Mesenchymal stem cell (in vitro differentiated cells and primary cell): ENCODE measurements at regions not wholly inside any gene's neighbourhood (a gene's known extent, or its start where the extent isn't known, plus 50 kb on each side); places are given as distances from the start of the nearest gene placed in this dataset.
"Not testable (repeated sequence)": the region's sequence is repeated elsewhere in the genome, so short reads cannot be mapped to it uniquely, and the experiment has no call there.

Source experiments
- DNase-seq: peaks from one replicate; pipeline ENCODE4 v3.0.0-alpha.2; 2013
- H2AFZ ChIP-seq: one replicate; pipeline ENCODE4 v1.6.1; 2013; ENCODE audit warnings: low read depth, mild to moderate bottlenecking, control low read depth, inconsistent platforms, low read length, moderate library complexity
- H2AK5ac ChIP-seq: 2 replicates; pipeline ENCODE4 v1.6.1; 2013; ENCODE audit warnings: low read length, moderate library complexity, mild to moderate bottlenecking, inconsistent platforms; ENCODE audit not compliant: severe bottlenecking
- H2BK120ac ChIP-seq: one replicate; pipeline ENCODE4 v1.6.1; 2013; ENCODE audit warnings: low read depth, mild to moderate bottlenecking, inconsistent platforms, low read length, moderate library complexity
- H2BK12ac ChIP-seq, 2 experiments: one replicate each; pipeline ENCODE4 v1.6.1; 2013; ENCODE audit warnings: inconsistent platforms in 2 of 2, low read length in 2 of 2, mild to moderate bottlenecking in 2 of 2, moderate library complexity in 2 of 2, control low read depth in 1 of 2
- H2BK15ac ChIP-seq: one replicate; pipeline ENCODE4 v1.6.1; 2013; ENCODE audit warnings: mild to moderate bottlenecking, low read depth, inconsistent platforms; ENCODE audit not compliant: poor library complexity, severe bottlenecking
- H2BK5ac ChIP-seq: 2 replicates; pipeline ENCODE4 v1.6.1; 2013; ENCODE audit warnings: low read depth, mild to moderate bottlenecking, low read length, control low read depth, inconsistent platforms; ENCODE audit not compliant: poor library complexity, severe bottlenecking
- H3K14ac ChIP-seq, 2 experiments: one replicate each; pipeline ENCODE4 v1.6.1; 2013; ENCODE audit warnings: inconsistent platforms in 2 of 2, low read length in 2 of 2, control low read depth in 1 of 2, mild to moderate bottlenecking in 1 of 2, moderate library complexity in 1 of 2
- H3K18ac ChIP-seq, 2 experiments: one replicate each; pipeline ENCODE4 v1.6.1; 2013; ENCODE audit warnings: inconsistent platforms in 2 of 2, low read length in 2 of 2, control low read depth in 1 of 2, low read depth in 1 of 2, mild to moderate bottlenecking in 1 of 2
- H3K23ac ChIP-seq, 2 experiments: one replicate each; pipeline ENCODE4 v1.6.1; 2013; ENCODE audit warnings: inconsistent platforms in 2 of 2, low read length in 2 of 2, mild to moderate bottlenecking in 2 of 2, moderate library complexity in 2 of 2, control low read depth in 1 of 2
- H3K27ac ChIP-seq: 2 replicates; pipeline ENCODE4 v1.5.1; 2013; ENCODE audit warnings: mild to moderate bottlenecking, moderate library complexity, low read length, control low read depth, inconsistent platforms; ENCODE audit not compliant: poor library complexity, severe bottlenecking
- H3K27me3 ChIP-seq, 2 experiments: 2 replicates each; pipeline versions ENCODE4 v1.6.1 to v1.7.0; 2013; ENCODE audit warnings: low read length in 2 of 2, mild to moderate bottlenecking in 2 of 2, moderate library complexity in 2 of 2, control low read depth in 1 of 2, inconsistent platforms in 1 of 2; ENCODE audit not compliant: control insufficient read depth in 1 of 2, insufficient read depth in 1 of 2
- H3K36me3 ChIP-seq, 2 experiments: 2 replicates each; pipeline versions ENCODE4 v1.6.1 to v1.7.0; 2013; ENCODE audit warnings: low read length in 2 of 2, control low read depth in 1 of 2, inconsistent platforms in 1 of 2, low read depth in 1 of 2, mild to moderate bottlenecking in 1 of 2; ENCODE audit not compliant: insufficient read depth in 2 of 2, control insufficient read depth in 1 of 2
- H3K4ac ChIP-seq, 2 experiments: one replicate each; pipeline ENCODE4 v1.6.1; 2013; ENCODE audit warnings: inconsistent platforms in 2 of 2, low read length in 2 of 2, mild to moderate bottlenecking in 2 of 2, moderate library complexity in 2 of 2, control low read depth in 1 of 2, low read depth in 1 of 2
- H3K4me1 ChIP-seq: 2 replicates; pipeline ENCODE4 v1.6.1; 2013; ENCODE audit warnings: low read depth, low read length, control low read depth; ENCODE audit not compliant: control insufficient read depth, insufficient read depth
- H3K4me2 ChIP-seq: 2 replicates; pipeline ENCODE4 v1.6.1; 2013; ENCODE audit warnings: low read length, mild to moderate bottlenecking, inconsistent platforms; ENCODE audit not compliant: poor library complexity, severe bottlenecking
- H3K4me3 ChIP-seq, 2 experiments: 2 replicates each; pipeline versions ENCODE4 v1.5.1 to v1.7.0; 2013; ENCODE audit warnings: low read length in 2 of 2, mild to moderate bottlenecking in 2 of 2, control low read depth in 1 of 2, low read depth in 1 of 2; ENCODE audit not compliant: insufficient read depth in 1 of 2
- H3K79me1 ChIP-seq: replicated peaks from 2 replicates; pipeline ENCODE4 v1.6.1; 2013; ENCODE audit warnings: mild to moderate bottlenecking, control low read depth, low read length, inconsistent platforms; ENCODE audit not compliant: poor library complexity, severe bottlenecking
- H3K9ac ChIP-seq: 2 replicates; pipeline ENCODE4 v1.7.0; 2013; ENCODE audit warnings: mild to moderate bottlenecking, low read length, moderate library complexity
- H3K9me3 ChIP-seq: 2 replicates; pipeline ENCODE4 v1.7.0; 2013; ENCODE audit warnings: mild to moderate bottlenecking, low read length; ENCODE audit not compliant: control insufficient read depth
- H4K8ac ChIP-seq: one replicate; pipeline ENCODE4 v1.6.1; 2013; ENCODE audit warnings: inconsistent platforms, mild to moderate bottlenecking, low read length, moderate library complexity
- H4K91ac ChIP-seq: one replicate; pipeline ENCODE4 v1.6.1; 2013; ENCODE audit warnings: mild to moderate bottlenecking, low read length, inconsistent platforms
- WGBS: methylation state at CpG from one replicate; pipeline ENCODE4 v1.1.7; 2013; ENCODE audit warnings: mixed read lengths; 5-methylcytosine and 5-hydroxymethylcytosine counted together

GRCh38 chr2:35114765-35115164 lies 1240.8 kb upstream of the CRIM1 start:
- no peak overlapping the region for H3K9ac ChIP-seq
- no peaks in the 10 kb centered on the region for H3K27me3 ChIP-seq

GRCh38 chr2:35112367-35112766 lies 1243.2 kb upstream of the CRIM1 start:
- H3K4ac ChIP-seq, DNase-seq, H2AK5ac ChIP-seq, H3K27ac ChIP-seq, H3K79me1 ChIP-seq, H4K8ac ChIP-seq, H3K4me2 ChIP-seq, H2BK5ac ChIP-seq, H2AFZ ChIP-seq, H3K27me3 ChIP-seq, H3K36me3 ChIP-seq, H3K4me1 ChIP-seq, H3K9me3 ChIP-seq, H2BK12ac ChIP-seq, H3K9ac ChIP-seq, H4K91ac ChIP-seq, H2BK120ac ChIP-seq, H3K14ac ChIP-seq, H3K4me3 ChIP-seq, H3K23ac ChIP-seq, H3K18ac ChIP-seq, H2BK15ac ChIP-seq: not testable (repeated sequence)
- 77% methylated on average over 4 of the region's 10 CpGs for WGBS

More at GRCh38 chr2:35114765-35115164, 1240.8 kb upstream of the CRIM1 start:
- no peak overlapping the region for H2BK5ac ChIP-seq
- H3K23ac ChIP-seq: no peak overlapping the region
- H2BK12ac ChIP-seq: no peak overlapping the region
- no peaks in the 10 kb centered on the region for H3K36me3 ChIP-seq
- H3K4me2 ChIP-seq: no peak overlapping the region
- H2AFZ ChIP-seq: no peak overlapping the region
- no peaks in the 10 kb centered on the region for H3K4me1 ChIP-seq
- no peak overlapping the region for H3K4ac ChIP-seq
- no peak overlapping the region for H3K27ac ChIP-seq
- no peak overlapping the region for H4K8ac ChIP-seq
- no peaks in the 10 kb centered on the region for H3K79me1 ChIP-seq
- DNase-seq: no peak
- H3K4me3 ChIP-seq: no peak overlapping the region
- no peak overlapping the region for H2BK15ac ChIP-seq
- H2AK5ac ChIP-seq: no peak overlapping the region
- 72% methylated on average over 1 of the region's 2 CpGs for WGBS
- H3K9me3 ChIP-seq: peaks cover 6% of the 10 kb centered on the region
- H3K14ac ChIP-seq: no peak overlapping the region
- H2BK120ac ChIP-seq: no peak overlapping the region
- H4K91ac ChIP-seq: no peak overlapping the region
- no peak overlapping the region for H3K18ac ChIP-seq

GRCh38 chr2:35104309-35104708 lies 1251.3 kb upstream of the CRIM1 start:
- H3K4me3 ChIP-seq: no peak overlapping the region
- H4K8ac ChIP-seq: no peak overlapping the region
- H3K9ac ChIP-seq: no peak overlapping the region
- H4K91ac ChIP-seq: no peak overlapping the region
- no peak overlapping the region for H2AFZ ChIP-seq
- no peak overlapping the region for H3K4me2 ChIP-seq
- no peaks in the 10 kb centered on the region for H3K27me3 ChIP-seq
- H2BK120ac ChIP-seq: no peak overlapping the region
- no peak for DNase-seq
- no CpG with 5 or more reads among the region's 1 CpG for whole genome bisulfite sequencing
- no peak overlapping the region for H2AK5ac ChIP-seq
- H3K4me1 ChIP-seq: no peaks in the 10 kb centered on the region
- H2BK5ac ChIP-seq: no peak overlapping the region
- H3K79me1 ChIP-seq: no peaks in the 10 kb centered on the region
- H2BK12ac ChIP-seq: no peak overlapping the region
- no peaks in the 10 kb centered on the region for H3K36me3 ChIP-seq
- no peak overlapping the region for H3K23ac ChIP-seq
- H3K27ac ChIP-seq: no peak overlapping the region
- no peak overlapping the region for H3K4ac ChIP-seq
- no peak overlapping the region for H2BK15ac ChIP-seq
- no peak overlapping the region for H3K14ac ChIP-seq
- no peak overlapping the region for H3K18ac ChIP-seq
- H3K9me3 ChIP-seq: peaks cover 4% of the 10 kb centered on the region

- Histone ChIP-seq H3K9me3 (peaks cover 4% of the 10 kb centered on the region), H3K14ac (no peak overlapping the region), H2BK15ac (no peak overlapping the region), H2BK120ac (no peak overlapping the region), H2BK12ac (no peak overlapping the region), H3K36me3 (no peaks in the 10 kb centered on the region), H3K4ac (no peak overlapping the region), H3K4me3 (no peak overlapping the region), H4K91ac (no peak overlapping the region), H4K8ac (no peak overlapping the region), H2BK5ac (no peak overlapping the region), H3K18ac (no peak overlapping the region), H2AFZ (no peak overlapping the region), H3K9ac (no peak overlapping the region), H3K79me1 (no peaks in the 10 kb centered on the region), H3K4me2 (no peak overlapping the region), H3K27ac (no peak overlapping the region), H2AK5ac (no peak overlapping the region), H3K4me1 (no peaks in the 10 kb centered on the region), H3K27me3 (no peaks in the 10 kb centered on the region), H3K23ac (no peak overlapping the region)
- WGBS: 100% methylated on average over 1 of the region's 2 CpGs
- DNase-seq: no peak
Observed at GRCh38 chr2:35099342-35099741, 1256.2 kb upstream of the CRIM1 start.
